GM12874 (cell line): ENCODE measurements at regions not wholly inside any gene's neighbourhood (a gene's known extent, or its start where the extent isn't known, plus 50 kb on each side); places are given as distances from the start of the nearest gene placed in this dataset.

Source experiments
- TF ChIP-seq, protein P1 (sequence below): IDR thresholded peaks from 2 replicates; pipeline ENCODE4 v1.5.1; 2011; ENCODE audit warnings: low read depth, mild to moderate bottlenecking, control low read depth, low read length, moderate library complexity; ENCODE audit not compliant: insufficient read depth

DNA sequence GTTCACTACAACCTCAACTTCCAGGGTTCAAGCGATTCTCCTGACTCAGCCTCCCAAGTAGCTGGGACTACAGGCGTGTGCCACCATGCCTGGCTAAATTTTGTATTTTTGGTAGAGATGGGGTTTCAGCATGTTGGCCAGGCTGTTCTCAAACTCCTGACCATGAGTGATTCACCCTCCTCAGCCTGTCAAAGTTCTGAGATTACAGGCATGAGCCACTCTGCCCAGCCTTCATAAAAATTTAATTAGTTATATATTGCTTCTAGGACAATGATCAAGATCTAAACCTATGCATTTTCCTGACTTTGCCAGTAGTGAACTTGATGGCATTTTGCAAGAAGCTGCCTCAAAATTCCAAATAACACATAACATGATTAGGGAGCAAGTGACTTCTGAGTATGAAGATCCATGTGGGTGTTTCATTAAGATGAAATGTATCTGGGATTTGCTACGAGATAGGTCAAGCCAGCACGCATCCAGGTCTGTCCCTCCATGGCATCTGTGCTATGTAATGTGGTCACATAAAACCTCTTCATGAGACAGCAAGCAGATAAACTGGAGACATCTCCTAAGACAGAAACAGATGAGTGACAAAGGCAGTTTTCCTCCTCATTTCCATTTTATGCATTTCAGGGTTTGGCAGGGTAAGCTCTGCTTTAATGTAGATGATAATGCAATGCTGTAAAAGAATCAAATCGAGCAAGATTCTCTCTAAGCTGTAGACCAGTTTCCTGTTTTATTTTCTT is 319.4 kb upstream of the ATP2B1 start:
- TF ChIP-seq, protein P1, sequence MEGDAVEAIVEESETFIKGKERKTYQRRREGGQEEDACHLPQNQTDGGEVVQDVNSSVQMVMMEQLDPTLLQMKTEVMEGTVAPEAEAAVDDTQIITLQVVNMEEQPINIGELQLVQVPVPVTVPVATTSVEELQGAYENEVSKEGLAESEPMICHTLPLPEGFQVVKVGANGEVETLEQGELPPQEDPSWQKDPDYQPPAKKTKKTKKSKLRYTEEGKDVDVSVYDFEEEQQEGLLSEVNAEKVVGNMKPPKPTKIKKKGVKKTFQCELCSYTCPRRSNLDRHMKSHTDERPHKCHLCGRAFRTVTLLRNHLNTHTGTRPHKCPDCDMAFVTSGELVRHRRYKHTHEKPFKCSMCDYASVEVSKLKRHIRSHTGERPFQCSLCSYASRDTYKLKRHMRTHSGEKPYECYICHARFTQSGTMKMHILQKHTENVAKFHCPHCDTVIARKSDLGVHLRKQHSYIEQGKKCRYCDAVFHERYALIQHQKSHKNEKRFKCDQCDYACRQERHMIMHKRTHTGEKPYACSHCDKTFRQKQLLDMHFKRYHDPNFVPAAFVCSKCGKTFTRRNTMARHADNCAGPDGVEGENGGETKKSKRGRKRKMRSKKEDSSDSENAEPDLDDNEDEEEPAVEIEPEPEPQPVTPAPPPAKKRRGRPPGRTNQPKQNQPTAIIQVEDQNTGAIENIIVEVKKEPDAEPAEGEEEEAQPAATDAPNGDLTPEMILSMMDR = no peak

DNA sequence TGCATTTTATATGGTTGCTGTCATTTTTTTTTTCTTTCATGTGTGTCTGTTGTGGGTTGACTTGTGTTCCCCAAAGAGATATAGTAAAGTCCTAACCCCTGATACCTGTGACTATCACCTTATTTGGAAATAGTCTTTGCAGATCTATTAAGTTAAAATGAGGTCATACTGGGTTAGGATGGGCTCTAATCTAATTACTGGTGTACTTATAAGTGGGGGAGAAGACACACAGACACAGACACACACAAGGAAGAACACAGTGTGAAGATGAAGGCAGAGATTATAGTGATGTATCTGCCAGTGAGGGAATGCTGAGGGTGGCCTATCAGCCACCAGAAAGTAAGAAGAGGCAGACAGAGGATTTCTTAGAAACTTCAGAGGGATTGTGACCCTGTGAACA is 318.4 kb upstream of the ATP2B1 start:
- TF ChIP-seq, protein P1 = no peak

DNA sequence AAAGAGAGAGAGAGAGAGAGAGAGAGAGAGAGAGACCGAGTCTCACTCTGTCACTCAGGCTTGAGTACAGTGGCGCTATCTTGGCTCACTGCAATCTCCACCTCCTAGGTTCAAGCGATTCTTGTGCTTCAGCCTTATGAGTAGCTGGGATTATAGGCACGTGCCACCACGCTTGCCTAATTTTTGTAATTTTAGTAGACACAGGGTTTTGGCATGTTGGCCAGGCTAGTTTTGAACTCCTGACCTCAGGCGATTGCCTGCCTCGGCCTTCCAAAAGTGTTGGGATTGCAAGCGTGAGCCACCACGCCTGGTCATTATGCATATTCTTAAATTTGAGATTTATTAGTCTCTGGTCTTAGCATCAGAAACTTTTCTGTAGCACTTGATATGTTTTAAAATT is 317.9 kb upstream of the ATP2B1 start:
- TF ChIP-seq, protein P1 = no peak

DNA sequence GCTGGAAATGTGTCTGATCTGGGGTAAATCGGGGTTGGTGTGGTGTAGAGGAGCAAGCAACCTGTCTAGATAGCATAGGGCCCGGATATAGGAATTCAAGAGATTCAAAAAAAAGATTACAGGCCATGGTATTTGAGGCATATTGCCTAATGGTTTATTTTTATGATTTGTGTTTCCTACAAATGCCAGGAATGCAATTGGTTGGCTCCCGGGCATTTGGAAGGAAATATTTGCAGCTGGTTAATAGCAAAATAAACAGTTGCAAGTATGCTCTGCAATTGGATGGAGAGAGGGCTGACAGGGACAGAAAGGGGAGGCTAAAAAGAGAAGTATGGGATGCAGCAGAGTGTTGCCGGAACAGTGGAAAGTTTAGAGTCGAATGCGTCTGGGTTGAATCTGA is 315.6 kb upstream of the ATP2B1 start:
- TF ChIP-seq, protein P1 = no peak

DNA sequence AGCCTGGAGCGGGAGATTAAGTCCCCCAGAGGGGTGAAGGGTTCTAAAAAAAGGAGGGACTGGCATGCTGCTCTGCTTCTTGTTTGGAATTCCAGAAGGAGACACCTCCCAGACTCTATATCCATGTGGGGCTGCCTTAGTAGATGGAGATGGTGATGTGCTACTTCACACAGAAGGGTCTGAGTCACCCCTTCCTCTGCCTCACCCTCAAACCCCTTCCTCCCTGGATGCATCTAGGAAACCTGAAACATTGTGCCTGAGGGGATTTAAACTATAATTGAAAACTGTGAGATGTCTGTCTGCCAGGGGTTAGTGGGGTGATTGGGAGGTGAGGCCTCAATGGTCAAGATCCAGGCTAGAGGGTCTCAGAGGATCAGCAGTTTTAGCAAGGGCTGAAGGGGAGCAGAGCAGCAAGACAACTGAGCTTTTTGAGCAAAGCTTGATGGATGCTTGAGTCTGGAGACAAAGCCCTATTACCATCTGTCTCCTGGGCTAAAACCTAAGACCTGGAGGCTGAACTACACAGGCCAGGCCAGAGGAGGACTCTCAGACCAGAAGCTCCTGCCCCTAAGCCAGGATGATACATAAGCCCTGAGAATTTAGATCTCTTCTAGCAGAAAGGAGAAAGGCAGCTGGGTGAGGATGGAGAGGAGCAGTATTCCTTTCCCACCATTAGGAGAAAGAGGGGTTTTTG is 314.7 kb upstream of the ATP2B1 start:
- TF ChIP-seq, protein P1 = no peak

DNA sequence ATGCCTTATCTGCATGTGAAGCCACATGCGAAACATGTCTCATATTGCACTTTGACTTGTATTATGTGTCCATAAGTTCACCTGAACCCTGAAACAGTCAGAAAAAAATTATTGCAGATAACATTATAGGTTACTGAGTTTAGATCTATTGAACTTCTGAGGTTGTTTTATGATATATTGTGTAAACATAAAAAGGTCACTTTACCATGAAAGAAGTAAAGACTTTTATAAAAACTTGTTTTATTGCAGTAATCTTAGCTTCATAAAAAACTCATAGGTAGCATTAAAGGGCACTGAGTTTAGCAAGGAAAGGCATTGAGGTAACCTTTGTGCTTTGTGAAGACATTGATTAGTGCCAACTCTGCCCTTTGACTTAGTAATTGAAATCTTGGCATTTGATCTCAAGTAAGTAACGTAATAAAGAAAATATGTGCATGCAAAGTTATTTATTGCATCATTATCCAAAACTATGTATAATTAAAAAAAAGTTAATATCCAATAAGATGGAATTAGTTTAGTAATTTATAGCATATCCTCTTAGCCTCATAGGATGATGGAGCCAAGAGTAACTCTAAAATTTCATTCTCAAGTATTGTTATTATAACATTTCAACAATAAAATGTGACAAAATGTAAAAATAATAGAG is 313.3 kb upstream of the ATP2B1 start:
- TF ChIP-seq, protein P1 = no peak

DNA sequence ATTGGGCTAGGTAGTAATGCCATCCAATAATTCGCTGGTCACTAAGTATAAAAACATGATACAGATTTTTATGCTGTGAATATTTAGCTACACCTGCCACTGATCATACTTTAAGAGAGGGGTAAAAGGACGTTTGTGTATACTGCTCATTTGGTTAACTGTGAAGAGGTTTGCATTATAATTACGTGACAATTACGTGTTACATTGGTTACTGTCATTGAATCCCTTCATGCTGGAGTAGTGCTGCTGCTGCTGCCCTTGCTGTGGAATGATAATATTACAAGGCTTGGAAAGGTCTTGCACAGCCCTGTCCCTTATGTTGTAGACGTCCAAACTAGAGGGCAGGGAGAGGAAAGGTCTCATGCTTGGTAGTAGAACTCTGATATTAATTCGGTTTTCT is 312.2 kb upstream of the ATP2B1 start:
- TF ChIP-seq, protein P1 = no peak
